Hematopoietic multipotent progenitor cell treated with erythropoietin and hydrocortisone succinate and interleukin-3 and kit ligand, for 17 days (in vitro differentiated cells): ENCODE measurements at regions not wholly inside any gene's neighbourhood (a gene's known extent, or its start where the extent isn't known, plus 50 kb on each side); places are given as distances from the start of the nearest gene placed in this dataset.
"Not testable (repeated sequence)": the region's sequence is repeated elsewhere in the genome, so short reads cannot be mapped to it uniquely, and the experiment has no call there.

Experiments
- DNase-seq: peaks from one replicate; pipeline ENCODE4 v3.0.0-alpha.2; 2015; ENCODE audit warnings: low spot score

DNA sequence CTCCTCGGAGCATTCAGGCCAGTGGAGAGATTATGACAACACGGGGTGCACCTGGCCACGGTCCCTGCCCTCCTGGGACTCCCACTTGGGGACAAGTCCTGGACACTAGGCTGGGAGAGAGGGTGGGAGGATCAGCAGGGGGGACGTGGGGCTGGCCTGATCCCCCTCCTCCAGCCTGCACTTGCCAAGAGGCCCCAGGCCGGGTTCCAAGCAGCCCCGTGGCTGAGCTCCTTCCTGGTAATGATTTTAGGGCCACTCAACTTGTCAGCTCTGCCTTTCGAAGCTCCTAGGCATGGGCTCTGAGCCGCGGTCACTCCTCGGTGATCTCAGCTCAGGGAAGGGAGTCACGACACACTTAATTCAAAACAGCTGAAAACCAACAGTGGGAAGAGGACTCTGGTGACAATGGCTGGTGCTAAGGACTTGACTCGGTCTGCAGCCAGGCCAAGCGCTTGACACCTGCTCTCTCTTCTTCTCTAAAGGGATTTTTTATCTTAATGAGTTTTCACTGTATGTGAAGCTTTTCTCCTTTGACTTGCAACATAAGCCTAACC lies 161.7 kb downstream of the BMP7 start:
- no peak for DNase-seq

DNA sequence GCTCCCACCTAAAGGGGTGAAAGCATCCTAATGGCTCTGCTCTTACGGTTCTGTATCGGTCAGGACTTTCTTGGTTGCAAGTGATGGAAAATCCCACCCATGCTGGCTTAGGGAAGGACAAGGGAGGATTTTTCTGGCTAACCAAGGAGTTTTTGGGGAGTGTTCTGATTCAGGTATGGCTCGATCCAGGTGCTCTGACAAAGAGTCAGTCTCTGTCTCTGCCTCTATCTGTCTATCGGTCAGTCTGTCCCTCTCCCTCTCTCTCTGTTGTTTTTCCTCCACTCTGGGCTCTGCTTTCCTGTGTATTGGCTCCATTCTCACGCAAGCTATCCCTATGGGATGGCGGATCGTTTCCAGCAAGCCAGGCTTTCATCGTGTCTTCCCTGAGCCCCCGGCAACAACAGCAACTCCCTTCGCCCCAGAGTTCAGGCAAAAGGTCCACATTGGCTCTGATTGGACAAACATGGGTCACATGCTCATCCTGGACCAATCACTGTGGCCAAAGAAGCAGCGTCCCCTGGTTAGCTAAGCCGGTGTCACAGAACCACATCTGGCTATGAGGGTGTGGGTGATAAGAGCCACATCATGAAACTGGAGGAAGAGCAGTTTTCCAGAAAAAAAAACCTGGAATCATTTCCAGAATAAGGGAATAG lies 160.3 kb downstream of the BMP7 start:
- DNase-seq: no peak

DNA sequence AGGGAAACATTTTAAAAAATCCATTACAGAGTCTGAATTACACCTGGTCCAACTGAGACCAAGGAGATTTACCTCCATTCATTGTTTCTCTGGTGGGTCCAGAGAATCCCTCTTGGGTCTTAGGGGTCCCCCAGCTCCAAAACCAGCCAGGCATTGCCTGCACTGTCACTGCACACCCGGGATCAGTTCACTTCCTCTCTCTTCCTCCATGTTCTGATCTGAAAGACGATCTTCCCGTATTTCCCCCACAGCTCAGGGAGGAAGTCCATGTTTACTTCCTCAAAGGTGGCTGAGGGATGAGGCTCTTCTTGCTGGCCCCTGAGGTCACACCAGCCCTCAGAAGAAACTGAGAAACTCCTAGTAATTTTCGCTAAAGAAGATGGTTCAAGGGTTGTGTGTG lies 159.7 kb downstream of the BMP7 start:
- no peak for DNase-seq

DNA sequence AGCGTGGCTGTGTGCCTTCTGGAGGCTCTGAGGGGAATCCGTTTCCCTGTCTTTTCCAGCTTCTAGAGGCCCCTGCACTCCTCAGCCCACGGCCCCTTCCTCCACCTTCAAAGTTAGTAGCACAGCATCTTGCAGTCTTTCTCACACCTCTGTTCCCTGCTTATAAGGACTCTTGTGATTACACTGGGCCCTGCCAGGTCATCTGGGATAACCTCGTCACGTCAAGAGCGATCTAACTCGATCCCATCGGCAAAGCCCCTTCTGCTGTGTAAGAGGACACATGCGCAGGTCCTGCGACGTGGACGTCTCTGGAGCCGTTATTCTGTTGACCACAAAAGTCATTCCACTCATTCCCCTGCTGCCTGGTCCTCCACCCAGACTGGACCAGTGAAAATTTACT lies 159.2 kb downstream of the BMP7 start:
- DNase-seq: no peak

DNA sequence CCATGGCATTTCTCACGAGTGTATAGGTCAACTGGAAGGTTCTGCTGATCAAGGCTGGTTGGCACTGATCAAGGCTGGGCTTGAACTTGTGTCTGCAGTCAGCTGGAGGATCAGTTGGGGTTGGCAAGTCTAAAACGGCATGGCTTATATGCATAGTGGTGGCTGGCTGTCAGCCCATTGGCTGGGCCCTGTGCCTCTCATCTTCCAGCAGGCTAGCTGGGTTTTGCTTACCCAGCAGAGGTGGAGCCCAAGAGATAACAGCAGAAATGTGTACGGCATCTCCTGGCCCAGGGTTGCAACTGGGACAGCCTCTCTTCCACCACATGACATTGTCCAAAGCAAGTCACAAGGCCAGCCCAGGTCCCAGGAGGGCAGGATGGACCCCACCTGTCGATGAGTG lies 158.2 kb downstream of the BMP7 start:
- no peak for DNase-seq

DNA sequence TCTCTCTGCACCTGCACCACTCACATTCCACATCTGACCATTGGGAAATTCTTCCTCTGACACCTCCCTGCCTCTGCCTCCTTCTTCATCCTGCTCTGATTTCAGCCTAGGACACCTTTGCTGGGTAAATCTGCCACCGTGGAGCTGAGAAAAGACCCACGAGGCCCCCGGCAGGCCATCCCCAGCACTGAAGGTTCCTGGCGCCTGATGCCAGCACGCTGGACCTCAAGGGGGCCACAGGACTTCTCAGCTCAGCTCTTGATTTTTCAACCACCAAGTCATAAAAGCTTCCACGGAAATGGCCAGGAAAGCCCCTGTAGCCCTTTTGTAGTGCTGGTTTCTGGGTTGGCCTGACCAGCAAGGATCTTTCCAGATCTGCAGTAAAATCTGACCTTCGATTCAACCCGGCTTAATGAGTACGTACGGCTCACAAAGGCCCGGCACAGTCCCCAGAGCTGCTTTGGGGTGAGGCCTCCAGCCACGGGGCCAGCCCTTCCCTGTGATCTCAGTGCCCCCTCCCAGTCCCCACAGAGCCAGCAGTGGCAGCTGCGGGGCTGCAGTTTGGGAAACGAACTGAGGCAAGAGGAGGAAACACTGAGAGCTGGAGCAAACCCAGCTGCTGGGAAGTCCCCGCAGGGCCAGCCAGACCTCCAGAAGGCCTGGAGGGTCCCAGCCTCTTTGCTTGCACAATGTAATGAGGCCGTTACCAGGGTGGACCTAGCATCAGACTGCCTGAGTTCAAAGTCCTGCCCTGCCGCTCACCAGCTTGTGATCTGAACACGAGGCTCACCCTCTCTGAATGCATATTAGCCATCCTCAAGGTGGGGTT lies 157.5 kb downstream of the BMP7 start:
- DNase-seq: no peak

DNA sequence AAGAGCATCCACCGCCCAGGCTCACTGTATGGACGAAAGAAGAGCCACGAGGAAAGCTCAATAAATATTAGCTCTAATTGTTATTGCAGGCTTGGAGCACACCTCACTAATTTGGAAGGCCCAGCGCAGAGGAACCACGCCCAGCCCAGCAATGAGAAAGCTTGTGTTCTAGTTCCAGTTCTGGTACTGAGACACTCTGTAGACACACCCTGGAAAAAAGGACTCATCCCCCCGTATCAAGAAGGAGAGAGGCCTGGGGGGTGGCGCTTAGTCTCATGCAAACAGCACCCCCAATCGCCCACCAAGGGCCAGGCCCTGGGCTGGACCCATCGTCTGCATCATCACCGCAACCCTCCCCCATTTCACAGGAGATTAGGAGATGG lies 156.9 kb downstream of the BMP7 start:
- DNase-seq: no peak

DNA sequence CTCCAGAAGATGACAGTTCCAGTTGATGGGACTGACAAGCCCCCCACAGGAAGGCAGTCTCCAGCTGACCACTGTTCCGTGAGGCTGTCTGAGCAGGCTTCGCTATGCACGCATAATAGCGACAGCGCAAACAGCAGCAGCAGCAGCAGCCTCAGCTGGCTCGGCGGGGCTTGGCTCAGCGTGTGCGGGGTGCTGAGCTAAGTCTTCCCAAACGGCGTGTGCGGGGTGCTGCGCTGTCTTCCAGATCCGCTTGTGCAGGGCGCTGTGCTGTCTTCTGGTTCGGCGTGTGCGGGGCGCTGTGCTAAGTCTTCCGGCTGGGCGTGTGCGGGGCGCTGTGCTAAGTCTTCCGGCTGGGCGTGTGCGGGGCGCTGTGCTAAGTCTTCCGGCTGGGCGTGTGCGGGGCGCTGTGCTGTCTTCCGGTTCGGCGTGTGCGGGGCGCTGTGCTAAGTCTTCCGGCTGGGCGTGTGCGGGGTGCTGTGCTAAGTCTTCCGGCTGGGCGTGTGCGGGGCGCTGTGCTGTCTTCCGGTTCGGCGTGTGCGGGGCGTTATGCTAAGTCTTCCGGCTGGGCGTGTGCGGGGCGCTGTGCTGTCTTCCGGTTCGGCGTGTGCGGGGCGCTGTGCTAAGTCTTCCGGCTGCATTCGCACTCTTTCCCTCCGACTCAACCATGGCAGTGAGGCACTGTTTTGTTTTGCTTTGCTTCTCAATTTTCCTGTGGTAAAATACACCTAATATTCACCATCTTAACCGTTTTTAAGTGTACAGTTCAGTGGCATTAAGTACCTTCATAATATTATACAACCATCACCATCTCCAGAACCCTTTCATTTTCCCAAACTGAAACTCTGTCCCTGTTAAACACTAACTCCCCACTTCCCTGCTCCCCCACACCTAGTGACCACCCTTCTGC lies 156.1 kb downstream of the BMP7 start:
- not testable (repeated sequence) for DNase-seq

DNA sequence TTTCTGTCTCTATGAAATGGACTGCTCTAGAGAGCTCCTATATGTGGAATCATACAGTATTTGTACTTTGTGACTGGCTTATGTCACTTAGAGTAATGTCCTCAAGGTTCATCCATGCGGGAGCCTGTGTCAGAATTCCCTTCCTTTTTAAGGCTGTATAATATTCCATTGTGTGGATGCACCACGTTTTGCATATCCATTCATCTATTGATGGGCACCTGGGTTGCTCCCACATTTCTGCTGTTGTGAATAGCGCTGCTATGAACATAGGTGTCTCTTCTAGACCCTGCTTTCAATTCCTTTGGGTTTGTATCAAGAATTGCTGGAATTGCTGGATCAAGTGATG lies 155.4 kb downstream of the BMP7 start:
- no peak for DNase-seq

DNA sequence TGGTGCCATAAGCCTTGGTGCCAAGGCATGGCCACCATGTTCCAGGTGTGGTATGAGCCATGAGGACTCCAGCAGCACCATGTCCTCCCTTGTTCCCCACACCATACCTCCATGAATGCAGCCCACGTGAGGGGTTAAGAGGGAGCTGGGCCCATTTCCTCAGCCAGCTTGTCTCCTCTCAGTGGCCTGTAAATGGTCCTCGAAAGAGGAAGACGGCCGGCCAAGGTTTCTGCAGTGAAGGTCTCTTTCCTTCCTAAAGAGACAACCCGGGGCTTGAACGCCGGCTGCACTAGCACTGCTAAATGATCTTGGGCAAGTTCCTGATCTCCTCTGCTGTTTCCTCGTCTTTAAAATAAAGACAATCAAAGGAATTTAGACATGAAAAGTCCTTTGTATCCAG lies 154.0 kb downstream of the BMP7 start:
- DNase-seq: no peak

DNA sequence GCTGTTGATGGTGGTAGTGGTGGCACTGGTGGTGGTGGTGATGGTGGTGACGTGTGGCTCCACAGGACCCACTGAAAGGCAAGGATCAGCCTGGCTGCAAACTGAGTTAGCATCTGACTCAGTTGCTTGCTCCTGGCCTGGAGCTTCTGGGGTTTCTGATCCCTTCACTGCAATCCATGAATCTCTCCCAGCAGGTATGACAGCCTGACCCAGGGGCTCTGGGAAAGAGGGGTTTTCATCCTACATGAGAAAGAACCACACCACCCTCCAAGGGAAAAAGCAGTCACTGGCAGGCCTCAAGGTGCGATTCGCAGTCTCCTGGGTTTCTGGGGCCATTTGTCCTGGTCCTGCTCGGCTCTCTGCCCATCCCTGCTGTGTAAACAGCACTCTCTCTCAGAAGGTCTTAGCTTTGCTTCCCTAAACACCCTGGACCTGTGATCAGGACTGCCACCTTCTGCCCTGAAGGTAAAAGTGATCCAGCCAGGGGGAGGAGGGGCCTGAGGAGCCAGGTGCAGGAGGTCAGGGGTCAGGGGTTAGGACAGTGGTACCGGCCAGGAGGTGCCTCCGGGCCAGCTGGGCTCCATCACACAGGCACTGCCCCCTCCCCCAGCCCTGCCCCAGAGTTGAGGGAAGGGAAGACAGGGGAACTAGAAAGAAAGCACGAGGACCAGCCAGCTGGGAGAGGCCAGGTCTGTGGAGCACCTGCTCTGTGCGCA lies 152.0 kb downstream of the BMP7 start:
- DNase-seq: no peak

DNA sequence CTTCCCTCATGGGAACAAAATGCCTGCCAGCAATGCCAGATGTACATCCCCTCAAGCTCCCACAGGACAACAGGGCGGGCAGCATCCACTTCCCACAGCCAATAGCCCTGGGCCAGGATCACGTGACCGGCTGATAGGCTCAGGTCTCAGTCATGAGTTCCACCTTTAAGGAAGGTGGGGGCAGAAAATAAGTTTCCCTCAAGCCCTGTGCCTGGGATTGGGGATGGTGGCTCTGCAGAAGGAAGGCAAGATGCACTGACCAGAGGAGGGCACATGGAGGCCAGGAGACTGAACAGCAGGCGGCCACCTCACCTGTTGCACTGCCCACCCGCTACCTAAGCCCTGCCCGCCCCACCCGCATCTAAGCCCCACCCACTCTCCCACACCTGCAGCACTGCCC lies 149.1 kb downstream of the BMP7 start:
- DNase-seq: no peak

DNA sequence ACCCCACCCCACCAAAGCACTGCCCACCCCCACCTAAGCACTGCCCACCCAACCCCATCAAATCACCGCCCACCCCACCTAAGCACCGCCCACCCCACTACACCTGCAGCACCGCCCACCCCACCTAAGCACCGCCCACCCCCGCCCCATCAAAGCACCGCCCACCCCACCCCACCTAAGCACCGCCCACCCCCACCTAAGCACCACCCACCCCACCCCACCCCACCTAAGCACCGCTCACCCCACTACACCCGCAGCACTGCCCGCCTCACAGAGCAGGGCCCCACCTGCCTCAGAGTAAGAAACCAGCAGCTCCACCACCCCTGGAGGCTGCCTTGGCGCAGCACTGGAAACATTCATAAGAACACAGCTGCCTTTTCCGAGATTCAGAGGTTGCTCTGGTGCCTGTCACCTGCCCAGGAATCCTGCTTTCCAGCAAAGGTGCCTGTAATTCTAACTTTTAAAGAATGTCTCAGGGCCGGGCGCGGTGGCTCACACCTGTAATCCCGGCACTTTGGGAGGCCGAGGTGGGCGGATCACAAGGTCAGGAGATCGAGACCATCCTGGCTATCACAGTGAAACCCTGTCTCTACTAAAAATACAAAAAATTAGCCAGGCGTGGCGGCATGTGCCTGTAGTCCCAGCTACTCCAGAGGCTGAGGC lies 148.2 kb downstream of the BMP7 start:
- no peak for DNase-seq
